ENCODE measurements at regions not wholly inside any gene's neighbourhood (a gene's known extent, or its start where the extent isn't known, plus 50 kb on each side); places are given as distances from the start of the nearest gene placed in this dataset.

GRCh38 chr6:137277971-137278637 lies 58.9 kb upstream of the IFNGR1 start (continued):
- TF ChIP-seq ZNF670 (tag by site-specific recombination; IDR thresholded peaks at IDR 0.05; ENCODE audit: low read depth) (no peak), PRDM4 (tag by site-specific recombination; IDR thresholded peaks at IDR 0.05) (peak; percentile 60), SCRT1 (tag by site-specific recombination; IDR thresholded peaks at IDR 0.05; ENCODE audit: borderline replicate concordance) (no peak), SETDB1 (IDR thresholded peaks at IDR 0.05; ENCODE audit: insufficient read length, low read length) (no peak), ZNF645 (tag by site-specific recombination; IDR thresholded peaks at IDR 0.05) (no peak), ZNF37A (tag by site-specific recombination; IDR thresholded peaks at IDR 0.05) (no peak)

GRCh38 chr6:137272403-137272802 lies 53.2 kb upstream of the IFNGR1 start:
- TF ChIP-seq ZNF510 (tag by site-specific recombination; IDR thresholded peaks at IDR 0.05; ENCODE audit: insufficient replicate concordance) = no peak
- no peak for TF ChIP-seq ZBTB20 (tag by site-specific recombination; IDR thresholded peaks at IDR 0.05)
- TF ChIP-seq SP2 (tag by site-specific recombination; IDR thresholded peaks at IDR 0.05) = no peak
- TF ChIP-seq ZNF248 (tag by site-specific recombination; IDR thresholded peaks at IDR 0.05) = no peak
- TF ChIP-seq ZNF555 (tag by site-specific recombination; conservative IDR thresholded peaks at IDR 0.05) = no peak
- peak; percentile 86 for TF ChIP-seq ZNF596 (tag by site-specific recombination; IDR thresholded peaks at IDR 0.05)
- no peak for TF ChIP-seq ZNF621 (tag by site-specific recombination; IDR thresholded peaks at IDR 0.05)
- TF ChIP-seq GLIS1 (tag by site-specific recombination; IDR thresholded peaks at IDR 0.05) = no peak
- no peak for TF ChIP-seq ZBTB10 (tag by site-specific recombination; IDR thresholded peaks at IDR 0.05)
- no peak for TF ChIP-seq ZNF404 (tag by site-specific recombination; IDR thresholded peaks at IDR 0.05)
- 0 out of 2 replicates have a peak, but pooled peaks have one; percentile 18 for TF ChIP-seq PRDM1 (tag by site-specific recombination; IDR thresholded peaks at IDR 0.05)
- no peak for TF ChIP-seq ZNF747 (tag by site-specific recombination; IDR thresholded peaks at IDR 0.05)
- Histone ChIP-seq H3K36me3 (ENCODE audit: control insufficient read depth in 2 of 2, insufficient read depth in 1 of 2, low read length in 2 of 2) (no peaks in the 10 kb centered on the region), H3K4me3 (ENCODE audit: low read depth, low read length) (no peak overlapping the region), H3K9me3 (ENCODE audit: control insufficient read depth, insufficient read depth, low read depth, low read length) (no peaks in the 10 kb centered on the region), H3K27ac (ENCODE audit: extremely low read depth, low read depth, low read length) (no peak overlapping the region), H3K4me1 (ENCODE audit: control insufficient read depth, insufficient read depth, low read length) (peaks cover 7% of the 10 kb centered on the region)
- POLR2A ChIA-PET = no interaction called here
- CTCF ChIA-PET = interaction anchor here (0.8 to 3.1 kb wide), 12 partner anchors 9 to 732 kb away, joined by 3 to 52 read pairs (median 5); no protein-coding TSS in a partner anchor
